GM23338 (cell line): ENCODE measurements at regions not wholly inside any gene's neighbourhood (a gene's known extent, or its start where the extent isn't known, plus 50 kb on each side); places are given as distances from the start of the nearest gene placed in this dataset.

Experiments used
- ATAC-seq: fragments of 200-7000 bp; cut with Tn5 transposase; 3 replicates; pipeline ENCODE4 v1.9.1; 2020
- DNase-seq: peaks from one replicate; pipeline ENCODE4 v3.0.0-alpha.2; 2015; ENCODE audit warnings: low spot score
- H2AFZ ChIP-seq: fragments of 200-600 bp; sonication (generic); 2 replicates; pipeline ENCODE4 v1.8.0; 2016; ENCODE audit warnings: antibody characterized with exemption, mild to moderate bottlenecking, moderate library complexity
- H3F3A ChIP-seq: fragments of 200-600 bp; sonication (generic); replicated peaks from 2 replicates; pipeline ENCODE4 v1.8.0; 2017; ENCODE audit warnings: antibody characterized with exemption, mixed run types, low read depth
- H3K27ac ChIP-seq: fragments of 200-600 bp; sonication (generic); 2 replicates; pipeline ENCODE4 v1.6.1; 2016; ENCODE audit warnings: low read depth
- H3K27me3 ChIP-seq: fragments of 200-600 bp; sonication (generic); 2 replicates; pipeline ENCODE4 v1.8.0; 2016; ENCODE audit warnings: mild to moderate bottlenecking, mixed run types, moderate library complexity; ENCODE audit not compliant: insufficient read depth
- H3K36me3 ChIP-seq: fragments of 200-600 bp; sonication (generic); 2 replicates; pipeline ENCODE4 v1.8.0; 2016; ENCODE audit warnings: mild to moderate bottlenecking; ENCODE audit not compliant: insufficient read depth
- H3K4me1 ChIP-seq: fragments of 200-600 bp; sonication (generic); 2 replicates; pipeline ENCODE4 v1.8.0; 2016; ENCODE audit warnings: mild to moderate bottlenecking, moderate library complexity; ENCODE audit not compliant: insufficient read depth
- H3K4me2 ChIP-seq: fragments of 200-600 bp; sonication (generic); 2 replicates; pipeline ENCODE4 v1.7.1; 2017; ENCODE audit warnings: mixed run types
- H3K4me3 ChIP-seq: fragments of 200-600 bp; sonication (generic); 2 replicates; pipeline ENCODE4 v1.6.1; 2016; ENCODE audit warnings: mixed run types
- H3K79me2 ChIP-seq: fragments of 200-600 bp; sonication (generic); replicated peaks from 2 replicates; pipeline ENCODE4 v1.8.0; 2017; ENCODE audit warnings: mild to moderate bottlenecking; ENCODE audit not compliant: insufficient read depth
- H3K9me2 ChIP-seq: fragments of 200-600 bp; sonication (generic); 2 replicates; pipeline ENCODE4 v1.8.0; 2017; ENCODE audit not compliant: insufficient read depth
- H4K20me1 ChIP-seq: fragments of 200-600 bp; sonication (generic); replicated peaks from 2 replicates; pipeline ENCODE4 v1.8.0; 2017; ENCODE audit warnings: mild to moderate bottlenecking; ENCODE audit not compliant: insufficient read depth
- H3K27ac Mint-ChIP-seq: 2 replicates; pipeline ENCODE4 v1.8.0; 2020; ENCODE audit warnings: inconsistent platforms, mild to moderate bottlenecking, moderate library complexity, mixed read lengths
- H3K27me3 Mint-ChIP-seq: 3 replicates; pipeline ENCODE4 v1.8.0; 2022; ENCODE audit warnings: low read depth, mild to moderate bottlenecking, moderate library complexity, mixed read lengths, inconsistent platforms; ENCODE audit not compliant: insufficient read depth, poor library complexity
- H3K36me3 Mint-ChIP-seq: 3 replicates; pipeline ENCODE4 v1.8.0; 2021; ENCODE audit warnings: low read depth, mild to moderate bottlenecking, inconsistent platforms, moderate library complexity, mixed read lengths
- H3K4me1 Mint-ChIP-seq: 3 replicates; pipeline ENCODE4 v1.8.0; 2020; ENCODE audit warnings: mild to moderate bottlenecking, inconsistent platforms, mixed read lengths
- H3K4me3 Mint-ChIP-seq: 3 replicates; pipeline ENCODE4 v1.8.0; 2021; ENCODE audit warnings: moderate library complexity, mild to moderate bottlenecking, inconsistent platforms, mixed read lengths
- H3K9me3 Mint-ChIP-seq: 3 replicates; pipeline ENCODE4 v1.8.0; 2020; ENCODE audit warnings: moderate library complexity, mild to moderate bottlenecking, inconsistent platforms, mixed read lengths
- CREB1 ChIP-seq: fragments of 250-450 bp; sonication (Bioruptor Pico); IDR thresholded peaks from 2 replicates; pipeline ENCODE4 v1.5.0; 2020; ENCODE audit warnings: low read depth, mild to moderate bottlenecking, moderate library complexity
- CTCF ChIP-seq, 2 experiments: fragments of 200-600 bp in 1 of 2; sonication (generic) in 1 of 2; conservative IDR thresholded peaks; 2 replicates each; pipeline versions ENCODE4 v1.5.1 to v1.6.1; 2016 to 2017; ENCODE audit warnings: antibody characterized with exemption in 2 of 2, low read depth in 2 of 2, mild to moderate bottlenecking in 2 of 2, moderate library complexity in 1 of 2
- ETS1 ChIP-seq: IDR thresholded peaks from 2 replicates; pipeline ENCODE4 v1.6.1; 2016; ENCODE audit warnings: antibody characterized with exemption
- EZH2 ChIP-seq: fragments of 200-600 bp; sonication (generic); IDR thresholded peaks from one replicate; pipeline ENCODE4 v1.8.0; 2017; ENCODE audit warnings: antibody characterized with exemption, mild to moderate bottlenecking, low read depth; ENCODE audit not compliant: unreplicated experiment
- EZH2phosphoT487 ChIP-seq: fragments of 200-600 bp; sonication (generic); IDR thresholded peaks from one replicate; pipeline ENCODE4 v1.8.1; 2018; ENCODE audit warnings: antibody characterized with exemption; ENCODE audit not compliant: unreplicated experiment
- JUNB ChIP-seq: IDR thresholded peaks from one replicate; pipeline ENCODE4 v1.6.1; 2016; ENCODE audit warnings: antibody characterized with exemption; ENCODE audit not compliant: unreplicated experiment
- NANOG ChIP-seq: IDR thresholded peaks from 2 replicates; pipeline ENCODE4 v1.6.1; 2016; ENCODE audit warnings: antibody characterized with exemption, borderline replicate concordance
- POLR2AphosphoS5 ChIP-seq: IDR thresholded peaks from 2 replicates; pipeline ENCODE4 v1.6.1; 2016; ENCODE audit warnings: antibody characterized with exemption, low read depth
- REST ChIP-seq: IDR thresholded peaks from one replicate; pipeline ENCODE4 v1.6.1; 2018; ENCODE audit warnings: antibody characterized with exemption; ENCODE audit not compliant: unreplicated experiment
- STAT1 ChIP-seq: IDR thresholded peaks from one replicate; pipeline ENCODE4 v1.6.1; 2016; ENCODE audit warnings: antibody characterized with exemption; ENCODE audit not compliant: unreplicated experiment
- ZNF114 ChIP-seq: fragments of 250-450 bp; sonication (Bioruptor Pico); IDR thresholded peaks from 2 replicates; pipeline ENCODE4 v1.5.0; 2020; ENCODE audit warnings: mild to moderate bottlenecking, moderate library complexity
- ZNF331 ChIP-seq: fragments of 250-450 bp; sonication (Bioruptor Pico); IDR thresholded peaks from 2 replicates; pipeline ENCODE4 v1.5.0; 2020; ENCODE audit warnings: low read depth, mild to moderate bottlenecking, moderate library complexity
- ZNF462 ChIP-seq: fragments of 250-450 bp; sonication (Bioruptor Pico); IDR thresholded peaks from 2 replicates; pipeline ENCODE4 v1.5.0; 2020; ENCODE audit warnings: mild to moderate bottlenecking, moderate library complexity

- Histone ChIP-seq H2AFZ (no peak overlapping the region), H3K27ac (no peak overlapping the region), H3K27me3 (no peaks in the 10 kb centered on the region), H3K4me1 (no peaks in the 10 kb centered on the region; the same call in 1 of the 2 replicates), H4K20me1 (no peaks in the 10 kb centered on the region), H3F3A (no peaks in the 10 kb centered on the region), H3K4me3 (no peak overlapping the region), H3K9me2 (peaks cover under 1% of the 10 kb centered on the region; the same call in 1 of the 2 replicates), H3K4me2 (no peak overlapping the region), H3K36me3 (no peaks in the 10 kb centered on the region), H3K79me2 (no peaks in the 10 kb centered on the region)
- no peak for DNase-seq
- Mint-ChIP-seq H3K27ac (no peak overlapping the region), H3K27me3 (peaks cover 2% of the 10 kb centered on the region), H3K4me3 (no peak overlapping the region), H3K9me3 (no peaks in the 10 kb centered on the region; the same call in 2 of the 3 replicates), H3K4me1 (peaks cover 10% of the 10 kb centered on the region), H3K36me3 (no peaks in the 10 kb centered on the region)
- no peak for ATAC-seq
- TF ChIP-seq ZNF114 (CRISPR knock-in tag) (no peak), ZNF331 (no peak), EZH2 (no peak), POLR2AphosphoS5 (no peak), ZNF462 (no peak), EZH2phosphoT487 (no peak), CREB1 (CRISPR knock-in tag) (no peak), REST (no peak), ETS1 (no peak), NANOG (no peak), STAT1 (no peak), CTCF (conservative IDR thresholded peaks at IDR 0.05; ENCODE audit: low read depth in 2 of 2) (no peak), JUNB (no peak)
These were observed 408.1 kb downstream of the SETD4 start for GRCh38 chr21:35652196-35652595.
